Testis (tissue), 2 donors: ENCODE measurements at regions not wholly inside any gene's neighbourhood (a gene's known extent, or its start where the extent isn't known, plus 50 kb on each side); places are given as distances from the start of the nearest gene placed in this dataset.

Source experiments
- CTCF ChIP-seq, 3 experiments: fragments of 450-650 bp in 2 of 3; fragments of 200-600 bp in 1 of 3; sonication (generic) in 1 of 3; IDR thresholded peaks; one replicate each; pipeline ENCODE4 v1.5.1; 2016 to 2019; ENCODE audit warnings: antibody characterized with exemption in 3 of 3, mild to moderate bottlenecking in 2 of 3, moderate library complexity in 1 of 3
- POLR2A ChIP-seq: fragments of 450-650 bp; IDR thresholded peaks from one replicate; pipeline ENCODE4 v1.6.1; 2017; ENCODE audit warnings: antibody characterized with exemption, mild to moderate bottlenecking, moderate library complexity

GRCh38 chr4:12636191-12636590 lies 847.9 kb downstream of the RAB28 start:
- TF ChIP-seq CTCF (IDR thresholded peaks at IDR 0.05): no peak
- no peak for TF ChIP-seq POLR2A
